Head of caudate nucleus (tissue), 42 donors: ENCODE measurements at regions not wholly inside any gene's neighbourhood (a gene's known extent, or its start where the extent isn't known, plus 50 kb on each side); places are given as distances from the start of the nearest gene placed in this dataset.

Experiments
- DNase-seq, 42 donors: peaks; one replicate each; pipeline versions ENCODE4 v3.0.0 to v3.0.0-alpha.2; 2020 to 2021; ENCODE audit warnings: mixed read lengths in 7 of 42
- intact Hi-C: fragments of 100-400 bp; cut with DNase I; formaldehyde crosslinking; loops from one replicate; pipeline ENCODE4 v1.15.0; 2022

DNA sequence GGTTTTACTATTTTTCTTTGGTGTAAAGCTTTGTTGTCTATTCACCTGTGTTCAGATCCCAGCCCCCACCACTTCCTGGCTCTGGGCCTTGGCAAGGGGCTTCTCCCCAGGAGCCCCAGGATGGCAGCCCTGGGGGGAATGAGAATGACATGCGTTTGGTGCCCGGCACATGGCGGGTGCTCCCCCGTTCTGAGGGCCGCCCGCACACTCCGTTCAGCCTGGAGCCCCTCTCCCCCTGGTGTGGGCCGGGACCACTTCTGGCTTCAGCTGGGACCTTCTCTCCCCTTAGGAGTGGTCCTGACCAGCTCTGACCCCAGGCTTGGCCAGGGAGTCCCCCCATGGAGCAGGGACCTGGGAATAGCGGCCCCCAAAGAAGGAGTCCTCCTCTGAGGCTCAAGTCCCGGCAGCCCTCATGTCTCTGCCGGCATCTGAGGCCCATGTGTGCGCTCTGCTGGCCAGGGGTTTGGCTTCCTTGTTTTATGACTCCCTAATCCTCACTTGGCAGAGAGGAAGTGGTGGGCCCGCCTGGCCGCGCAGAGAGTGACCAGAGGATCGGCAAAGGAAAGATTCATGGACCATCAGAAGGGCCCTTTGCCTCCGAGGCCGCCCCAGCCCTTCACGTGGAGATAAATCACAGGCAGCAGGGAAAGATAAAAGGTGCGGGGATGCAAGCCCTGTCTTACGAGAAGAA, 57.0 kb upstream of the LMX1B start:
- DNase-seq: no peak
- intact Hi-C loops: loop anchor here (2.0 kb wide), 1 partner anchor 56 kb away; no protein-coding TSS in a partner anchor

DNA sequence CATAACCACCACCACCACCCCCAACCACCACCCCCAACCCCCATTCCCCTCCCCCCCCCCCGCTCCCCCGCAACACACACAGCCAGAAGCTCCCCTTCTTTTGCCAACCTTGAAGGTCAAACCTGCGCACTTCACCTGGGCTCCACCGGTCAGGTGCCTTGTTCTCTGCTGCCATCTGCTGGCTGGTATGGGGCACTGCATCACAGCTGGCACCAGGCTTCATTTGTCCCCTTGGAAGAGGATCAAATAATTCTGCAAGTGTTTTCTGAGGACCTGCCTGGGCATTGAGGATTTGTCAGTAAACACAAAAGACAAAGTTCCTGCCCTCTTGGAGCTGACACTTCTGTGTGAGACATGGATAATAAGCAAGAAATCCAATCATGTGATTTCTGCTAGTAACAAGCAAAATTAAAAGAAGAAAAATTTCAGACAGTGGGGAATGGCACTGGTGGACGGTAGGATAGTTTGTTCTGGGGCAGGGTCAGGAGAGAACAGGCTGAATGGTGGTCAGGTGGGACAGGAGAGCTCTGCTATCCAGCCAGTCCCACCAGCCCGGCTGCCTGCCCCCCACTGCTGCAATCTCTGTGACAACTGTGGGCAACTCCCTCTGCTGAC, 55.6 kb upstream of the LMX1B start:
- intact Hi-C loops: no loop called here

DNA sequence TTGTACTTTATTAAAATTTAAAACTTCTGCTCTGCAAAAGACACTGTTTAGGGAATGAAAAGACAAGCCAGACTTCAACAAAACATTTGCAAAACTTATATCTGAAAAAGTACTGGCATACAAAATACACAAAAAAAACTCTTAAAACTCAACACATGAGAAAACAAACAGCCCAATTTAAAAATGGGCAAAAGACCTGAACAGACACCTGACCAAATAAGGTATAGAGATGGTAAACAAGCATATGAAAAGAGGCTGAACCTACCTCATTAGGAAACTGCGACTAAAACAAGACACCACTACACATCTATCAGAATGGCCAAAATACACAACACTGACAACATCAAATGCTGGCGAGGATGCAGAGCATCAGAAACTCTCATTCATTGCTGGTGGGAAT, 54.4 kb upstream of the LMX1B start:
- intact Hi-C loops: no loop called here

More for the DNA sequence above, 55.6 kb upstream of the LMX1B start:
- DNase-seq: peak; percentile 28 to 87 (median 68)

DNA sequence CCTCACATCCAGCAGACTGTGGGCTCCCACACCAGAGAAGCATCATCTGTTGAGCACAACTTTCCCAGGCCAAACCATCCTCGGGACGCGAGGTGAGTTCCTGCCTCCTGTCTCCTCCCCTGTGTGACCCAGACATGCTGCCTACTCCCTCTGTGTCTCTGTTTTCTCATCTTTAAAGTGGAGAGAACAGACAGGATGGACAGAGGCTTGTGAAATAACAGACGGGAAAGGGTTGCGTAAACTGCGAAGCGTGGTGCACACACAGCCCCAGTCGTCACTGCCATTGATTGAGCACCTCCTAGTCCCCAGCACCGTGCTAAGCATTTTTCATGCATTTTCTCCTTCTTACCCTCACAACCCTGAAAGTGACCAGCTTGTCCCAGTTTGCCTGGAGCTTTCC, 52.1 kb upstream of the LMX1B start:
- no peak for DNase-seq

More for the DNA sequence above, 54.4 kb upstream of the LMX1B start:
- no peak for DNase-seq

DNA sequence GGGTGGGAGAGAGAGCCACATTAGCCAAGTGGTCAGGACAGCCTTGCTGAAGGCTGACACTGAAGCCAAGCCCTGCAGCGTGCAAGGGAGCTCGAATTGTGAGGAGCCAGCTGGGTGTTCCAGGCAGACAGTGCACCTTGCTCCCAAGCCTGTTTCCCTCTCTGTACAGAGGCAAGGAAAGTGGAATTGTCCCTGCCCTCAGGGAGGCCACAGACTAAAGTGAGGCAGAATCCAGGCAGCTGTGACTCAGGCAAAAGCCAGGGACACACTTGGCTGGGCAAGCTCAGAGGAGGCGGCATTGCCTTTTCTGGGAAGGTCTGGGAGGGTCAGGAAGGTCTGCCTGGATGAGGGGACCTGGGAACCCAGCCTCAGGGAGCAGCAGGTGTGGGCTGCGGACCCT, 50.2 kb upstream of the LMX1B start:
- DNase-seq: no peak
- intact Hi-C loops: no loop called here

More for the DNA sequence above, 52.1 kb upstream of the LMX1B start:
- intact Hi-C loops: no loop called here
